ENCODE measurements at regions not wholly inside any gene's neighbourhood (a gene's known extent, or its start where the extent isn't known, plus 50 kb on each side); places are given as distances from the start of the nearest gene placed in this dataset.
"Not testable (repeated sequence)": the region's sequence is repeated elsewhere in the genome, so short reads cannot be mapped to it uniquely, and the experiment has no call there.

- no peak for DNase-seq (ENCODE audit: low read depth)
Observed at GRCh38 chr5:135182675-135183074, 148.6 kb upstream of the PITX1 start.

- DNase-seq (ENCODE audit: low read depth), result no peak
Observed at GRCh38 chr5:135181653-135182052, 147.6 kb upstream of the PITX1 start.

- DNase-seq (ENCODE audit: low read depth), result no peak
Observed at GRCh38 chr5:135179308-135179980, 145.4 kb upstream of the PITX1 start.

GRCh38 chr5:135178476-135179155, 144.6 kb upstream of the PITX1 start:
- no peak for DNase-seq (ENCODE audit: low read depth)

GRCh38 chr5:135177591-135177990, 143.6 kb upstream of the PITX1 start:
- no peak for DNase-seq (ENCODE audit: low read depth)

GRCh38 chr5:135176991-135177390, 143.0 kb upstream of the PITX1 start:
- DNase-seq (ENCODE audit: low read depth), result no peak

- peak; percentile 24 for DNase-seq (ENCODE audit: low read depth)
Observed at GRCh38 chr5:135174315-135175096, 140.5 kb upstream of the PITX1 start.

GRCh38 chr5:135173662-135174290, 139.7 kb upstream of the PITX1 start:
- no peak for DNase-seq (ENCODE audit: low read depth)

GRCh38 chr5:135172718-135173117, 138.7 kb upstream of the PITX1 start:
- DNase-seq (ENCODE audit: low read depth), result no peak

GRCh38 chr5:135171336-135171735, 137.3 kb upstream of the PITX1 start:
- no peak for DNase-seq (ENCODE audit: low read depth)

- DNase-seq (ENCODE audit: low read depth), result no peak
Observed at GRCh38 chr5:135170500-135170899, 136.5 kb upstream of the PITX1 start.

GRCh38 chr5:135169753-135170152, 135.7 kb upstream of the PITX1 start:
- no peak for DNase-seq (ENCODE audit: low read depth)

- DNase-seq (ENCODE audit: low read depth), result no peak
Observed at GRCh38 chr5:135167634-135168033, 133.6 kb upstream of the PITX1 start.

GRCh38 chr5:135164873-135165614, 131.0 kb upstream of the PITX1 start:
- DNase-seq (ENCODE audit: low read depth), result not testable (repeated sequence)

GRCh38 chr5:135163964-135164363, 129.9 kb upstream of the PITX1 start:
- no peak for DNase-seq (ENCODE audit: low read depth)

GRCh38 chr5:135163391-135163790, 129.4 kb upstream of the PITX1 start:
- DNase-seq (ENCODE audit: low read depth), result no peak

GRCh38 chr5:135162661-135163265, 128.7 kb upstream of the PITX1 start:
- DNase-seq (ENCODE audit: low read depth), result no peak

- DNase-seq (ENCODE audit: low read depth), result no peak
Observed at GRCh38 chr5:135161221-135161620, 127.2 kb upstream of the PITX1 start.

GRCh38 chr5:135160036-135160675, 126.1 kb upstream of the PITX1 start:
- DNase-seq (ENCODE audit: low read depth), result no peak

- no peak for DNase-seq (ENCODE audit: low read depth)
Observed at GRCh38 chr5:135159626-135160025, 125.6 kb upstream of the PITX1 start.

- DNase-seq (ENCODE audit: low read depth), result no peak
Observed at GRCh38 chr5:135158982-135159381, 125.0 kb upstream of the PITX1 start.
